ENCODE measurements at regions not wholly inside any gene's neighbourhood (a gene's known extent, or its start where the extent isn't known, plus 50 kb on each side); places are given as distances from the start of the nearest gene placed in this dataset.

DNA sequence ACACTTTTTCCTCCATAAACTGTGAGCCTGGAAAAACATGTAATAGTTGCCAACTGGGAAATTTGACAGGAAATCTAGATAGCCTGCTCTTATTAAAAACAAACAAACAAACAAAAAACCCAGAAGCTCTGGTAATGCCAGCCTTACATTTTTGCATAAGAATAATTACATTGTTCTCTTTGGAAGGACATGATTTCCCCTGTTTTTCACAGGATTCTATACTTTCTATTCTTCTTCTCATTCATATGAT, 137.9 kb downstream of the AEBP2 start:
- no peak for DNase-seq
- H3K27me3 ChIP-seq (replicated peaks) = no peaks in the 10 kb centered on the region
- H3K27ac ChIP-seq = no peak overlapping the region
- H3K36me3 ChIP-seq (replicated peaks) = no peaks in the 10 kb centered on the region
- in situ Hi-C loops (cut with HindIII; ENCODE audit: low pct_ligation_motif_present, low sequenced_read_pairs) = no loop called here
- no peak overlapping the region for H3K4me3 ChIP-seq (ENCODE audit: low read depth, low read length)
- TF ChIP-seq CTCF (IDR thresholded peaks at IDR 0.05; ENCODE audit: low read depth, low read length, missing control alignments) = no peak

GRCh38 chr12:19584732-19585131, 145.4 kb downstream of the AEBP2 start:
- DNase-seq = no peak
- no peaks in the 10 kb centered on the region for H3K36me3 ChIP-seq (replicated peaks)
- H3K4me3 ChIP-seq (ENCODE audit: low read depth, low read length) = no peak overlapping the region
- no peak overlapping the region for H3K27ac ChIP-seq
- in situ Hi-C loops (cut with HindIII; ENCODE audit: low pct_ligation_motif_present, low sequenced_read_pairs) = no loop called here
- TF ChIP-seq CTCF (IDR thresholded peaks at IDR 0.05; ENCODE audit: low read depth, low read length, missing control alignments) = no peak
- no peaks in the 10 kb centered on the region for H3K27me3 ChIP-seq (replicated peaks)

GRCh38 chr12:19588951-19589350, 149.7 kb downstream of the AEBP2 start:
- DNase-seq = no peak
- in situ Hi-C loops (cut with HindIII; ENCODE audit: low pct_ligation_motif_present, low sequenced_read_pairs) = no loop called here
- TF ChIP-seq CTCF (IDR thresholded peaks at IDR 0.05; ENCODE audit: low read depth, low read length, missing control alignments) = no peak
- Histone ChIP-seq H3K4me3 (ENCODE audit: low read depth, low read length) (no peak overlapping the region), H3K27ac (no peak overlapping the region), H3K36me3 (replicated peaks) (no peaks in the 10 kb centered on the region), H3K27me3 (replicated peaks) (no peaks in the 10 kb centered on the region)

GRCh38 chr12:19591951-19592350, 152.7 kb downstream of the AEBP2 start:
- TF ChIP-seq CTCF (IDR thresholded peaks at IDR 0.05; ENCODE audit: low read depth, low read length, missing control alignments) = no peak
- DNase-seq = no peak
- in situ Hi-C loops (cut with HindIII; ENCODE audit: low pct_ligation_motif_present, low sequenced_read_pairs) = no loop called here
- Histone ChIP-seq H3K27me3 (replicated peaks) (no peaks in the 10 kb centered on the region), H3K36me3 (replicated peaks) (no peaks in the 10 kb centered on the region), H3K27ac (no peak overlapping the region), H3K4me3 (ENCODE audit: low read depth, low read length) (no peak overlapping the region)

GRCh38 chr12:19596434-19597166, 157.3 kb downstream of the AEBP2 start:
- no peak for DNase-seq
- H3K27me3 ChIP-seq (replicated peaks) = no peaks in the 10 kb centered on the region
- H3K27ac ChIP-seq = no peak overlapping the region
- no peaks in the 10 kb centered on the region for H3K36me3 ChIP-seq (replicated peaks)
- H3K4me3 ChIP-seq (ENCODE audit: low read depth, low read length) = no peak overlapping the region
- no peak for TF ChIP-seq CTCF (IDR thresholded peaks at IDR 0.05; ENCODE audit: low read depth, low read length, missing control alignments)
- in situ Hi-C loops (cut with HindIII; ENCODE audit: low pct_ligation_motif_present, low sequenced_read_pairs) = no loop called here

Data from brain microvascular endothelial cell (primary cell).